GM20000 (cell line): ENCODE measurements at regions not wholly inside any gene's neighbourhood (a gene's known extent, or its start where the extent isn't known, plus 50 kb on each side); places are given as distances from the start of the nearest gene placed in this dataset.

ENCODE experiments used
- DNase-seq: peaks from one replicate; pipeline ENCODE4 v3.0.0; 2012; ENCODE audit warnings: low spot score
- TF ChIP-seq, protein P1 (sequence below): IDR thresholded peaks from 2 replicates; pipeline ENCODE4 v1.5.1; 2012; ENCODE audit warnings: mild to moderate bottlenecking, control low read depth; ENCODE audit errors: extremely low read depth, missing control alignments

DNA sequence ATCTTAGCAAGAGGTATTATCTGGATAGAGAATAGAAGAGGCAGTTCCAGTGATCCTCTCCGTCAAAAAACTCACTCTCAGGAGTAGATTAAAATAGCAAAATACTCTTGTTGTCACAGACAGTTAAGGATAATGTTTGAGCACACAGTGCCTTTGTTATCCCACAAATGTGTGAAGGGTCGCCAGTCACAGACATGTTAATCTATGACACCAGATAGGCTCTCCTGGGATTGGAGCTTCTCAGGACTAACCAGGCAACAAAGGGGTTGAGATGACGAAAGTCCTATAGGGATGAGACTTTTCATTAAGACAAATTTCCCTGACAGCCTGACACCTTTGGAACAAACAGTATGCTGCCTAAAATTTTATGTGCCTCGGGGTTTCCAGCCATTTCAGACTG, 1947.1 kb downstream of the OLFM4 start:
- no peak for DNase-seq
- TF ChIP-seq, protein P1, sequence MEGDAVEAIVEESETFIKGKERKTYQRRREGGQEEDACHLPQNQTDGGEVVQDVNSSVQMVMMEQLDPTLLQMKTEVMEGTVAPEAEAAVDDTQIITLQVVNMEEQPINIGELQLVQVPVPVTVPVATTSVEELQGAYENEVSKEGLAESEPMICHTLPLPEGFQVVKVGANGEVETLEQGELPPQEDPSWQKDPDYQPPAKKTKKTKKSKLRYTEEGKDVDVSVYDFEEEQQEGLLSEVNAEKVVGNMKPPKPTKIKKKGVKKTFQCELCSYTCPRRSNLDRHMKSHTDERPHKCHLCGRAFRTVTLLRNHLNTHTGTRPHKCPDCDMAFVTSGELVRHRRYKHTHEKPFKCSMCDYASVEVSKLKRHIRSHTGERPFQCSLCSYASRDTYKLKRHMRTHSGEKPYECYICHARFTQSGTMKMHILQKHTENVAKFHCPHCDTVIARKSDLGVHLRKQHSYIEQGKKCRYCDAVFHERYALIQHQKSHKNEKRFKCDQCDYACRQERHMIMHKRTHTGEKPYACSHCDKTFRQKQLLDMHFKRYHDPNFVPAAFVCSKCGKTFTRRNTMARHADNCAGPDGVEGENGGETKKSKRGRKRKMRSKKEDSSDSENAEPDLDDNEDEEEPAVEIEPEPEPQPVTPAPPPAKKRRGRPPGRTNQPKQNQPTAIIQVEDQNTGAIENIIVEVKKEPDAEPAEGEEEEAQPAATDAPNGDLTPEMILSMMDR = no peak

DNA sequence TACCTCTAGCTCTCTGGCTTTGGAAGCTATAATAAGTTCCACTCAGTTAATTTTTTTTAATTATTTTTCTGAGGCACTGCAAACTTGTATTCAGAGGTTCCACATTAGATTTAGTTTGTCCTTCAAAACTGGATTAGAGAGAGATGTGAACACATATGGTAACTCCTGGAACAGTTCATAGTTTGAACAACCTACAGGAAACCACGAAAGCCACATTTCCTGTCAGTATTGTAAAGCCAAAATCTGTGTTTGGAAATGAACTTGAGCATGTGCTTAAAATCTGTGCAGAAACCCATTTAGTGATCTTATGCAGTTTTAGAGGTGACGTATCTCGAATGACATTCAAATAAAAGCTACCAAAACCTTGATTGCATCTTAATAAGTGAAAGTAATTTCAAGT, 1952.0 kb downstream of the OLFM4 start:
- TF ChIP-seq, protein P1 = no peak
- no peak for DNase-seq

DNA sequence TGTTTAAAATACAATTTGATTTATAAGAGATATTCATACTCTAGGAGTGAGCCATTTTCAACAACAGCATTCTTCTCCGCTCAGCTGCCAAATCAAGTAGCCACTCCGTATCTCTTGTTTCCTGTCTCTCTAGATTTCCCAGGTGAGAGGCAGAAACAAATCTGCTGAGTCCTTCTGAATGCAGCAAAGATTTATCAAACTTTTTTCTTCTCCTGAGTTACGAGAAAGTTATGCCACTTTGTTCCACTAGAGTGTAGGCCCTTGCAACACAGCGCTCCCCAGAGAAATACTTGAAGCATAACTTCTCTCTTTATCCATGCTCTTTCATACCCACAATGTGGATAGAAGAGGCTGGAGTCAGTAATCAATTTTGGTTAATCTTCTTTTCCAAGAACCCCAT, 1960.8 kb downstream of the OLFM4 start:
- TF ChIP-seq, protein P1 = no peak
- no peak for DNase-seq

DNA sequence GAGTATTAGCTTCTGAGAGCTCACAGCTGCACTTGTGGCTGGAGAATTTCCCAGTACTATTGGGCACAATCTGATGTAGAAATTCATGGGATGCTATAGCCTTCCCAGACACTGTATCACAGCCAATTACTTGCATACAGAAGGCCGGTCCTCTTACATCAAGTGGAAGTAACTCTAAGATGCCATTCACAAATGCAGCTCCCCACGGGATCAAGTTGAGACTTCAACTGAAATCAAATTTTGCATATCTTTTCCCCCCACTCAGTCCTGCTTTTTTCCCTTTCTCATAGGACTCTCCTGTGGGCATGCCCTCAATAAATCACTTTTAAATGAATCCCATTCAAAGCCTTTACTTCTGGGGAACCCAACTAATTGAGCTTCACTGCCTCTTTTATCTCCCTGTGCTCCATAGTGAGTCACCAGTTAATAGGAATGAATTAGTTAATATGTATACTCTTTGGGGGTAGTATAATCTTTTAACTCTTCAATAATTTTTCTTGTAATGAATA, 1970.8 kb downstream of the OLFM4 start:
- TF ChIP-seq, protein P1 = no peak
- no peak for DNase-seq

DNA sequence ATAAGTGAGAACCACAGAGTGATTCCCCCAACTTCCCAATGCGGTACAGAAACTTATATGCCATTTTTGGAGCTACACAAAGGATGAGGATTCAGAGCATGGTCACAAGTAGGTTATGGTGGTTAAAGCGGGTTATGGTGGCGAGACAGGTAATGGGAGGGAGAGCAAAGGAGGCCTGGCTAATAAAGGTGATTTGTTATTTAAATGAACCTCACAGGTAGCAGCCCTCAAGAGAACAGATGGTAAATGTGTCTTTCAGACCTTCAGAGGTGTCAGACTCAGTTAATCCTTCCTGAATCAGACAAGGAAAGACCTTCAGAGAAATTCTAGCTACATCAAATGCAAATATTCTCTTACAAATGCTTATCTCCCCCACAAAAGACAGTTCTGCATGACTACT, 1971.4 kb downstream of the OLFM4 start:
- no peak for DNase-seq
- TF ChIP-seq, protein P1 = no peak

DNA sequence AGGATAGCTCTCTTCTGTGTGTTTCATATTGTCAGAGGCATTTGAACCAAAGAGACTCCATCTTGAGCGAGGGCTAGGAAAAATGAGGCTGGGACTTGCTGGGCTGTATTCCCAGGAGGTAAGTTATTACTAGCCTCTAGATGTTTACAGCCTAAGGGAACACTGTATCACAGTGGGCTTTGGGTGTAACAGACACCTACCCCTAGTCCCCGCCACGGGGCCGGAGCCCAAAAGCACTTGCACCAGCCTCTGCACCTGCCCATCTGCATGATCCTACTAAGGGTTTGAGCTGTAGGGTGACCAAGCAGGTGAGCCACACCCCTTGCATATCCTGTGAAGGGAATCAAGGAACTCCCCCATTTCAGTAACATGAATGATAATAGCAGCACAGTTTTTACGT, 1972.2 kb downstream of the OLFM4 start:
- DNase-seq = no peak
- TF ChIP-seq, protein P1 = no peak

DNA sequence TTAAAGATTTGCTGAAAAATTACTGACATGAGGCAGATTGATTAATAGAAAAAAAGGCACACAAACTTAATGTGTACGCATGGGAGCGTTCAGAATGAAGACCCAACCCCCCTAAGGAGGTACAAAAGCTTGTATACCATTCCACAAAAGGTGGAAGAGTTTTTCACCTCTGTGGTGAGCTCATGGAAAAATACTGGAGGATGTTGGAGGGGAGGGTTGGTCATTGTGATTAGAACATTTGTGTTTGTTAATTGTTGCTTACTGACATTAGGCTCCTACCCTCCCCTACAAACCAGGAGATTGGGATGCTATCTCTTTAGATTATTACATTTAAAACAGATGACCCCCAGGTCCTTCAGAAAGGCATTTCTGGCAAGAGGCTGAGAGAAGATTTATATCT, 1973.3 kb downstream of the OLFM4 start:
- TF ChIP-seq, protein P1 = no peak
- no peak for DNase-seq

DNA sequence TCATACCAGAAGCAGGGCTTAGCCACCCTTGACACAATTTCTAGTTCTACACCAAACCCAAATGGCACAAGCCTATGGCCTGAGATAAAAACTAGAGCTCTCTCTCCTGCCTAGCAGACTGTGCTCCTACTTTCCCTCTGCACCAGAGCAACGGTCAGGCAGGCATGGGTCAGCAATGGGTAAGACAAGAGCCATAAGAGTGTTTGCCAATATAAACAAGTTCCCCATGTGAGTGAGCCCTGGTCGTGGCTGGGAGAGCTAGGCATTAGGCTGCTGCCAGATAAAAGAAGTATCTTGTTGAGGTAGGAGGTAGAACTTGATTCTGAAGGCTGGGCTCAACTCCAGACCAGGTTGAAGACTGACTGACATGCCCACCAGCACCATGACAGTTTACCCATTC, 1979.1 kb downstream of the OLFM4 start:
- no peak for DNase-seq
- TF ChIP-seq, protein P1 = no peak
